SK-MEL-5 (cell line): ENCODE measurements at regions not wholly inside any gene's neighbourhood (a gene's known extent, or its start where the extent isn't known, plus 50 kb on each side); places are given as distances from the start of the nearest gene placed in this dataset.
"Not testable (repeated sequence)": the region's sequence is repeated elsewhere in the genome, so short reads cannot be mapped to it uniquely, and the experiment has no call there.

Experiments
- DNase-seq: peaks from one replicate; pipeline ENCODE4 v3.0.0-alpha.2; 2016; ENCODE audit warnings: low read depth, low spot score
- in situ Hi-C: cut with HindIII; loops from 2 replicates; pipeline ENCODE4 v1.10.0; 2016; ENCODE audit warnings: low sequenced_read_pairs, high pct_unique_total_duplicates, low pct_unique_long_range_greater_than_20kb

DNA sequence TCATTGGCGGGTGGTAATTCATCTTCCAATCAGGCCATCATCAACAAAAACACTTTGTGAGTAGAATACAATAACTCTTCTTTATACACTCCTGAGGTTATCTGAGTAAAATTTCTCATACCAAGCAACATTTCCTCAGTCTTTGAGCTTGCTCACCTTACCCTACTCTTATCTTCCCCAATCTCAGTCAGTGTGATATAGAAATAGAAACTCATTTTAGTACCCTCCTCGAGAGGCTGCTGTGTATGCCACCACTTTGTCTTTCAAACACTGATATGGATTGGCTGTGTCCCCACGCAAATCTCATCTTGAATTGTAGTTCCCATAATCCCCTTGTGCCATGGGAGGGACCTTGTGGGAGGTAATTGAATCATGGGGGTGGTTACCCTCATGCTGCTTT is 209.7 kb downstream of the RBM26 start:
- DNase-seq = no peak

DNA sequence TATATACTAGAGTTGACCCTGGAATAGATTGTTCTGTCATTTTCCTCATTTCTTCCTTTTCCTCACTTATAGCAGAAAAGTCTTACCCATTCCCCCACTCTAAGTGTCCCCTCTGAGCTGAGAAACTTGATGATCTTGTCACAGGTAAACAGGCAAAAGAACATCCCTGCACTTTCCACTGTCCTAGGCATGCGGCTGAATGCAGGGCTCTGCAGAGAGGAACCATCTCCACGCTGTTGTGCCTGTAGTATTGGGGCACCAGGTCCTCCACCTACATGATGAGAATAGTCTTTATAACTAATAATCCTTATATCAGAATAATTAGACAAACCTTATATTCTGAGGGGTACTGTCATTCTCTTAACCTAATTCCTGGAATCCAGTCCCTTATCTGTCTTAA is 211.3 kb downstream of the RBM26 start:
- in situ Hi-C loops = no loop called here
- DNase-seq = no peak

More for the DNA sequence above, 209.7 kb downstream of the RBM26 start:
- in situ Hi-C loops = no loop called here

DNA sequence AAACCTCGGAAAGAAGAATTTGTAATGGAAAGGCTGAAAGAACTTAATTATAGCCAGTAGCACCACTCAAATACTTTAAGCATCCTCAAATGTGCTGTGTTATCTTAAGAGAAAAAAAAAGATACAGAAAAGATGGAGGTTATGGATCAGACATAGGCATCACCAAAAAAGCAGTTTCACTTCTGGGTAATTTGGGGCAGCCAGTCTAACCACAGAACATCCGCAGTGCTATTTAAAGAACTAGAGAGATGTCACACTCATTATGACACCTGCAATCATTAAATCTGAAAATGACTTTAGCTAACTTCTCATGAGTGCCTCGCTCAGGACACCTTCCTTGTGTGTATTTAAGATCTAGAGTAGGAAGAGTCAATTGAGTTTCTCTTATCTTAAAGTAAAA is 211.8 kb downstream of the RBM26 start:
- in situ Hi-C loops = no loop called here
- DNase-seq = no peak

DNA sequence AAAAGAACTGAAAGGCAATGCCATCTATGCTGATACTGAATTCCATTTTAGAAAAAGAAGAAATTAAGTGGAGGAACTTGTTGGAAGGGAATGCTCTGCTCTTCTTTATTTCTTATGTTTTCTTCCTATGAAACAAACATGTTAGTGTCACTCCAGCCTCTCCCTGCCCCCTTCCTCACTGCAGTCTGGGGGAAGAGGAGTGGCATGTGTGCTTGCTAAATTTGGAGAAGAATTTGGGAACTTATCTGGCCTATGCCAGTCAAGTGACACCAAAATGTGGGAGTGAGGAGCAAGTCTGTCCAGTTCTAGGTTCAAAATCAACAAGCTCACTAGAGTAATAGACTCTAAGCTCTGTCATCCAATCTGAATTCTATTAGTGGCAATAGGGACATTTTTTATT is 214.6 kb downstream of the RBM26 start:
- in situ Hi-C loops = no loop called here
- no peak for DNase-seq

DNA sequence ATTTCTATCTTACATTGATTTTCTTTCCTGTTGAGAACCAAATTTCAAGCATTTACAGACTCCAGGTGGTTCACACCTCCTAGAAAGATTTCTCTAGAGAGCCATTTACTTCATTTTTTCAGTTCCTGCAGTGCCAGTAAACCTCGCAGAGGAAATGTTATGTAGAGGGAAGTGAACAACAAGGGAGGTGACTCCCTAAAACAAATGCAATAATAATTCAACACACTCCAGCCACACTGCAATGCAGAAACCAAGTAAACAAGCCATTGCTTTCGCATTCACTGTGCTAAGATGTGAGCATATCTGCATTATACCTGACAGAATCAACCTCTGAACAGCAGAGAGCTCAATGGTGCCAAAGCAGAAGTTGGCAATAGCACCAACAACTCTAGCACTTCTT is 215.1 kb downstream of the RBM26 start:
- in situ Hi-C loops = no loop called here
- DNase-seq = no peak

DNA sequence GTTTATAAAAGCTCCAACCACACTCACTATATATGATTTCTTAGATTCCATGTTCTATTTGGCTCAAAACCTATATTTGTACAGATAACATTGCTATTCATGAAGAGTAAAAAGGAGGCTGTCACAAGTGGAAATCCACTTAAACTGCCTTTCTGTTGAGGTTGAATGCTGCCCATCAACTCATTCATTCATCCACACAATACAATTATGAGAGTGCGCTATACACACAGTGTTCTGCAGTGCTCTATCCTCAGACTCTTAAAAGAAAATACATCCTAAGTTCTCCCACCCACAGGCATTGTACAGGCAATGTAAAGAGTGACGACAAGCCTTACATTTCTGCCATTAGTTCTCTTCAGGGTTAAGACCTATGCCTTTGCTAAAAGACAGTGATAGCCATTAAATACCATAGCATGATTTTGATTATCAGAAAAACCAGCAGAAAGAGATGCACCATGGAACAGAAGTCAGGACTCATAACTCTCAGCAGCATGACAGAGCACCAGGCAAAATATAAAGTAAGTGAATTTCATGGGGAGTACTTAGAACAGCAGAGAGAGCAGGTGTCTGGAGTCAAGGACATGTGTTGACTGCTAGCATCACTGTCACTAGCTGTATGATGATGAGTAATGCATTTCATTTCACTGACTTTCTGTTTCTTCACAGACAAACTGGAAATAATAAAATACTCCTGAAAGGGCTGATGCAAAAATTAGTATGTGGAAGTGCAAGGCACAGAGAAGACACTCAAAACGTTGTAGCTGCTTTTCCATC is 218.0 kb downstream of the RBM26 start:
- in situ Hi-C loops = no loop called here
- no peak for DNase-seq

DNA sequence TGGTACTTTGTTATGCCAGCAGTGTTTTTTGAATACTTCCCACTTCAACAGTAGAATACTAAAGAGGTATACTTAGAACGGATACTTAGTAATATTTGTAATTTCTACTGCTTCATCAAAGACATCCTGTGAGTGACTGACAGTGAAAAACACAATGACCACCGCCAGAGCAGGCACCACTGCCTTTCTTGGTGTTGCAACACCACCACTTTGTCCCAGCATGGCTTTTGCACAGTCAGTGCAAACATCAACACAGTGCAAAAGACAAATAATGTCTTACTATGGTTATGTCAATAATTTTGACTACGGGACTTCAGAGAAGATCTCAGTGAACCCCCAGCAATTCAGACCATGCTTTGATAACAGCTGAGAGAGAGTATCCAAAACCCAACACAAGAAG is 220.5 kb downstream of the RBM26 start:
- in situ Hi-C loops = no loop called here
- DNase-seq = no peak

DNA sequence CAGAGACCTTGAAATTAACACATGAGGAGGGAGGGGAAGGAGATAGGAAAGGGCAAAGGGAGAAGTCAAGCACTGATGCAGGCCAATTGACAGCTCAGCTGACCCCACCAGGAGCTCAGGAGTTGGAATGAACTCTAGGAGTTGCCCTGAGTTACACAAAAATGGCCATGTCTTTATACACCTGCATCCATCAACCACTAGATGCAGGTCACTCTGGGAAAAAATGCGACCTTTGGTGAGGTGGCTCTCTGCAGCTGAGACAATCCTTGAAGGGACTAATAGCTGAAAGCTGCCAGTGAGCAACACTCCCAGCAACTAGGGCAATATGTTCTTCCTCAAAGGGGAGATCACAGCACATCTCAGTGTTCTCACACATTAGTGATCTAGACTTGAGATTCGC is 222.8 kb downstream of the RBM26 start:
- DNase-seq = no peak
- in situ Hi-C loops = no loop called here

DNA sequence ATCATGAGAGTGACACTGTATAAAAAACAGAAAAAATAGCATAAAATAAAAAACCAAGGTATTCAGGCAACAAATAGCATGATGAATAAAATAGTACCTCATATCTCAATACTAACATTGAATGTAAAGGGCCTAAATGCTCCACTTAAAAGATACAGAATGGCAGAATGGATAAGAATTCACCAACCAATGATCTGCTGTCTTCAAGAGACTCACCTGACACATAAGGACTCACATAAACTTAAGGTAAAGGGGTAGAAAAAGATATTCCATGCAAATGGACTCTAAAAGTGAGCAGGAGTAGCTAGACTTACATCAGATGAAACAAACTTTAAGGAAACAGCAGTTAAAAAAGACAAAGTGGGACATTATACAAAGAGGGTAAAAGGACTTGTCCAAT is 232.4 kb downstream of the RBM26 start:
- in situ Hi-C loops, DNase-seq: not testable (repeated sequence)

DNA sequence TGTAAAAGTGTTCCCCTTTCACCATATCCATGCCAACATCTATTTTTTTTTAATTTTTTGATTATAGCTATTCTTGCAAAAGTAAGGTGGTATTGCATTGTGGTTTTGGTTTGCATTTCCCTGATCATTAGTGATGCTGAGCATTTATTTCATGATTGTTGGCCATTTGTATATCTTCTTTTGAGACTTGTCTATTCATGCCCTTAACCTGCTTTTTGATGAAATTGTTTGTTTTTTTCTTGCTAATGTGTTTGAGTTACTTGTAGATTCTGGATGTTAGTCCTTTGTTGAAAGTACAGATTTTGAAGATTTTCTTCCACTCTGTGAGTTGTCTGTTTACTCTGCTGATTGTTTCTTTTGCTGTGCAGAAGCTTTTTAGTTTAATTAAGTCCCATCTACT is 233.1 kb downstream of the RBM26 start:
- in situ Hi-C loops, DNase-seq: not testable (repeated sequence)

DNA sequence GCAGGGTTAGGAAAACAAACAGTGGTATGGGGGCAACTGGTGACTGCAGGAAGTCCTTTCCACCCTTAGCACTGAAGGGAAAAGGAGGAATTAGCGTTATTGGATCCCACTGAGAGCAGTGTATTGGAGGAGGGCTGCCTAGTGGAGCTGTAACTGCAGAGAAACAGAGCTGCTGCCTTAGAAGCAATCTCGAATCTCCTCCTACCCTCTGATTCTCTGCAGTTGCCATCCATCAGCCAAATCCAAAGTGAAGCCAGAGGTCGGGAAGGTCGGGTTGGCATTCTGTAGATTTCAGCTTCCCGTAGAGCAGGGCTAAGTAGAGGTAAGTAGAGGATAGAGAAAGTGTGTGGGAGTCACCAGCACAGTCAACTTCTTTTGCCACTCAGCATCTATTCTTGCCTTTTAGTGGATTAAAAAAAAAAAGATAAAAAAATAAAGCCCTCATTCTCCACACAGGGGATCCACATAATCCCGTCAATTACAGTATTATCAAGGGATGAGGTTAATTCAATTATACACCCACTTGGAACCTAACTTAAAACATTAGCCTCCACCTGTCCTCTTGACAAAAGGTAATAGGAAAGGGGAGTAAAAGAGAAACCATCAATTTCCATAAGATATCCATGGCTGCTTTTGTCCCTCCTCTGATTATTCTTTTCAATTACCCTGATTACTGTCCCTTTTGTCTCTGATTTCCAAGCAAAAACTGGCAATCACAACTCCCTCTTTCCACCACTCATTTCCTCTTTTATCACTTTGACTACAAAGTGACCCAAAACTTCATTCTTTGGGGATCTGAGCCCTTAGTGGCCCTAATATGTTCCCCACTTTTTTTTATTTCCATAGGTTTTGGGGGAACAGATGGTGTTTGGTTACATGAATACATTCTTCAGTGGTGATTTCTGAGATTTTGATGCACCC is 234.7 kb downstream of the RBM26 start:
- in situ Hi-C loops = no loop called here
- no peak for DNase-seq

DNA sequence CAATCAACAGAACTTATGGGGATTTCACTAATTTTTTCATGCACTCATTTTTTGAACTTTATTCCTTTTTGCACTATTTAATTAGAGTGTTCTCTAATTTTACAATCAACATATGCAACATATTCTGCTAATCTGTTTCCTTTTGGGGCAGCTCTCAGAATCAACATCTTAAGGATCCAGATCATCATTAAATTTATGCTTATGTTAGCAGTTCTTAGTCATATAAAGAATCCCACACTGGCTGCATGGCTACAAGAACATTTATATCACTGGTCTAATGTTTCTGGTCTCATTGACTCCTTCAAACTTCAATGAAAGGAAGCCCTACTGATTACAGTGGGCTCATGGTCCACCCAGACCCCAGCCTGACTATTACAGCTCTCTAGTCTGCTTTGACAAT is 245.2 kb downstream of the RBM26 start:
- in situ Hi-C loops = no loop called here
- no peak for DNase-seq

DNA sequence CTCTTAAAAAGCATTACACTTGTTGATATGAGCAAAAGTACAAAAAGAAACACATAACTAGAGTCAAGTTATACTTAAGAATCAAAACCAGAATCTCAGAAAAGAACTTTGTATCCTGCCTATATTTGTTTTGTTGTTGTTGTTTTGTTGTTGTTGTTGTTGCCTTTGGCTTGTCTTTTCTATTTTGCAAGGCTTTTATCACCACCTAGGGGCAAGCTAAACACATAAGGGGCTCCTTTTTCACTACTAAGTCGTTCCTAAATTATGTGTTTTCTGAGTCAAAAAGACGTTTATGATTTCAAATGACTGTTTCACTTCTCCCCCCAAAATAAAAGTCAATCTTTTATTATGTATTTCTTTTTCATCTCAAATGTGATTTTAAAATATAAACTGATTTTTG is 250.2 kb downstream of the RBM26 start:
- DNase-seq = no peak
- in situ Hi-C loops = no loop called here

DNA sequence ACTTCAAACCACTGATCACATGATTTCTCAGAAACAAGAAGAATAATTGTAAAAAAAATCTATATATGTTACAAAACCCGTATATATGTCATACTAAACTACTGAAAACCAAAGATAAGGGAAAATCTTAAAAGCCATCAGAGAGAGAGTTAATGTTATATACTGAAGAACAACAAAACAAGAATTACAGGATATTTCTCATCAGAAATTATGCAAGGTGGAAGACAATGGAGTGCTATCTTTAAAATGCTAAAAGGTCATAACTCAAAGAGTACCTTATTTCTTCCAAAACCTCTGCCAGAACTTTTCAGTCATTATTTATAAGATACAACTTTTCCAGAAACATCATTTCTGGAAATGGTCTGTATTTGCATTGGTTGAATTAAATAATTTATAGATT is 256.8 kb downstream of the RBM26 start:
- in situ Hi-C loops = no loop called here
- DNase-seq = no peak

DNA sequence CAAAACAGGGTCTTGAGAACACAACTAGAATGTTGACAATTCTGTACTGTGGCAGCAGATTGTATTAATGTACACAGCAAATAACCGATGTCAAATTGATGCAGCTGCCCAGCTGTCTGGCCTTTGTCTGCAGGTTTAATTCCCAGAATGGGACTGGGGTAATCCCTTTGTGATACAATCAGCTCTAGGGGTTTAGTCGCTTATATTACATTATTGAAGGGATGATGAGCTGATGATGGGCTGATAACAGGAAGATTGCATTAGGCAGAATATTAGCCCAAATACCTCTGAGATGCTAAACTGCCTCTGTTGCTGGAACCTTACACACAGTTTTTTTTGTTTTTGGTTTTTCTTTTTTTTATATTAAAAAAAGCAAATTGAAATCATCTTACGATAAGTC is 265.0 kb downstream of the RBM26 start:
- in situ Hi-C loops = no loop called here
- no peak for DNase-seq

DNA sequence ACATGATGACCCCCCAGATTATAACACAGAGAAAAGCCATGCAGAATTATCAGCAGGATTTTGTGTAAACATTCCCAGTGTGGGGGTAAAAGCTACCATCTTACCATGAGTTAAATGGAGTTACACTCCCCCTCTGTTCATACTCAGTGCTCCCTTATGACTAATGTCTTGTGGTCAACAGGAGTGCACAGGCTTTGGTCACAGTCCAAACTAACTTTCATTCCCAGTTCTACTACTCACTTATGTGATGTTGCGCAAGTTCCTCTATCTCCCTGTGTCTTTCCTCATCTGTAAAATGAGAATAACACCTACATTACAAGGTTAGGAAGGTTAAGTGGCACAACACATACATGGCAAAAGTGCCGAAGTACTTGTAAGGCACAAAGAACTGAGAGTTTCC is 277.9 kb downstream of the RBM26 start:
- in situ Hi-C loops = no loop called here
- DNase-seq = no peak

DNA sequence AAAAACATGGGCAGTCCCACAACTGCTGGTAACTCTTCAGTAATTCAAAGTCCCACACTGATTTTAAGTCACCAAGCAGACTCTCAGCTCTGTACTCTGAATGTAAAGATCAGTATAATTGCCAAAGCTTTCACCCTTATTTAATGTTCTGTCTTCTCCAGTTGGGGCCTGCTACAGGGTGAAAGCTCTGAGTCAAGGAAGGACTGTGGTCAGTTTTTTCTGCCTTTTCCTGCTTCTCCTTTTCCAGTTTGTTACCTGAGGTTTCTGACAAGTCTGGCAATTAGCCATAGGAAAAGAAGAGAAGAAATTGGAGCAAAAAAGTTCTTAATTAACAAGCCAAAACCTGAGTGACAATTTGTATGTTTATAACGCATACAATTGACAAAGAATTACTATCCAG is 279.3 kb downstream of the RBM26 start:
- in situ Hi-C loops = no loop called here
- no peak for DNase-seq

DNA sequence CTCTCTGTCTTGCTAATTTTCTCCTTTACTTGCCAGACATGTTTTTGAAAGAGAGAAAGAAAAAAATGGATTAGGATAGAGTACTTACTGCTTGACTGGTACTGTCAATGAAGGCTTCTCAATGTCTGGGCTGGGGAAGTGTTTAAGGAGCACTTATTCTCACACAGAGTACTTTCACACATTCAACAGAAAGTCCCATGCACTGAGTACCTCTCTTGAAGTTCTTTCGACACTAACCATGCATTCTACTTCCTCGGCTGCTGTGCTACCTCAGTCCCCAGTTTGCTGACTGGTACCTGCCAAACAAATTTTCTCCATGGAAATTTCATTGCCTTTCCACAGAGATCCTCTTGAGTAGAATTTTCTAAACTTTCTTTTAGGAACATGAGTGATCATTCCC is 281.9 kb downstream of the RBM26 start:
- in situ Hi-C loops = no loop called here
- DNase-seq = no peak

DNA sequence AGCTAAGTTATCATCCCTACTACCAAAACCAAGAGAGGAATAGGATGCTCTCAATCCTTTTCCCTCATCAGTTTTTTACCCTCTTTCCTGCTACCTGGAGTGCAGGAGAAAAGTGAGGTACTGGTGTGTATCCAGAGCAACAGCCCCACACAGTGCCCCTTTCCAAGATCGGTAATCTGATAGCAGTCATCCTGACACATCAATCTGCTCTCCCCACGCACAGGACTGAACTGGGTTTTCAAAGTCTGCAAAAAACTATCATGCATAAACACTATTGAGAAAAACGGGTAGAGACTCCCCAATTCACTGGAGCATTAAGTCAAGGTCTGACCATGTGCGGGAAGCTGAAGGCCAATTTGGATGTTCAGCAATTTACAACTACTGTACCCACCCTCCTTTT is 284.8 kb downstream of the RBM26 start:
- in situ Hi-C loops = no loop called here
- DNase-seq = no peak
